ENCODE measurements at regions not wholly inside any gene's neighbourhood (a gene's known extent, or its start where the extent isn't known, plus 50 kb on each side); places are given as distances from the start of the nearest gene placed in this dataset.

- TF ChIP-seq, protein P1, sequence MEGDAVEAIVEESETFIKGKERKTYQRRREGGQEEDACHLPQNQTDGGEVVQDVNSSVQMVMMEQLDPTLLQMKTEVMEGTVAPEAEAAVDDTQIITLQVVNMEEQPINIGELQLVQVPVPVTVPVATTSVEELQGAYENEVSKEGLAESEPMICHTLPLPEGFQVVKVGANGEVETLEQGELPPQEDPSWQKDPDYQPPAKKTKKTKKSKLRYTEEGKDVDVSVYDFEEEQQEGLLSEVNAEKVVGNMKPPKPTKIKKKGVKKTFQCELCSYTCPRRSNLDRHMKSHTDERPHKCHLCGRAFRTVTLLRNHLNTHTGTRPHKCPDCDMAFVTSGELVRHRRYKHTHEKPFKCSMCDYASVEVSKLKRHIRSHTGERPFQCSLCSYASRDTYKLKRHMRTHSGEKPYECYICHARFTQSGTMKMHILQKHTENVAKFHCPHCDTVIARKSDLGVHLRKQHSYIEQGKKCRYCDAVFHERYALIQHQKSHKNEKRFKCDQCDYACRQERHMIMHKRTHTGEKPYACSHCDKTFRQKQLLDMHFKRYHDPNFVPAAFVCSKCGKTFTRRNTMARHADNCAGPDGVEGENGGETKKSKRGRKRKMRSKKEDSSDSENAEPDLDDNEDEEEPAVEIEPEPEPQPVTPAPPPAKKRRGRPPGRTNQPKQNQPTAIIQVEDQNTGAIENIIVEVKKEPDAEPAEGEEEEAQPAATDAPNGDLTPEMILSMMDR (conservative IDR thresholded peaks at IDR 0.05; ENCODE audit: low read depth, low read length), result no peak
- DNase-seq (ENCODE audit: low read depth), result no peak
- no peak overlapping the region for H3K4me3 ChIP-seq (ENCODE audit: low read depth, low read length)
Observed at GRCh38 chr20:41981746-41982145, 363.6 kb upstream of the CHD6 start.

GRCh38 chr20:41978875-41979274 is 360.7 kb upstream of the CHD6 start:
- TF ChIP-seq, protein P1 (conservative IDR thresholded peaks at IDR 0.05; ENCODE audit: low read depth, low read length), result no peak
- DNase-seq (ENCODE audit: low read depth), result no peak
- H3K4me3 ChIP-seq (ENCODE audit: low read depth, low read length), result no peak overlapping the region

DNA sequence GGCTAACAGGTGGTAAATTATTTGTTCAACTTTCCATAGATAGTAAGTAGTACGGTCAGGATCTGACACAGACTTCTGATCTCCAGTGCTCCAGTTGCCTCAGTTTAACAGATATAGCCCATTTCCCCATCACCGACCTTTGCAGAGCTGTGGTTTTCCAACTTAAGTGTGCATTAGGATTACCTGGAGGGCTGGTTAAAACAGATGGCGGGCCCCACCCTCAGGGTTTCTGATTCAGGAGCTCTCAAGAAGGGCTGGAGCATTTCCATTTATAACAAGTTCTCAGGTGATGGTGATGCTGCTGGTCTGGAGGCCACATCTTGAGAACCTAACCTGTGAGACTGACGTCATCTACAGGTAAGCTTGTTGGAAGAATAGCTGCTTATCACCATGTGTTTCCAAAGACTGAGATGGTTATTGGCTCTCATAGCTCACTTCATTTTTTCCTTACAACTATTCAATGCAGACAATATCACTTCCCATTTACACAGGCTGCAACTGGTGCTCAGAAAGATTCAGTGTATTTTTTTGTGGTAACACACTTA is 360.1 kb upstream of the CHD6 start:
- TF ChIP-seq, protein P1 (conservative IDR thresholded peaks at IDR 0.05; ENCODE audit: low read depth, low read length), result no peak
- DNase-seq (ENCODE audit: low read depth), result no peak

GRCh38 chr20:41969656-41970055 is 351.5 kb upstream of the CHD6 start:
- no peak for DNase-seq (ENCODE audit: low read depth)
- H3K4me3 ChIP-seq (ENCODE audit: low read depth, low read length), result no peak overlapping the region
- TF ChIP-seq, protein P1 (conservative IDR thresholded peaks at IDR 0.05; ENCODE audit: low read depth, low read length), result no peak

More for the DNA sequence above, 360.1 kb upstream of the CHD6 start:
- no peak overlapping the region for H3K4me3 ChIP-seq (ENCODE audit: low read depth, low read length)

GRCh38 chr20:41960166-41960565 is 342.0 kb upstream of the CHD6 start:
- TF ChIP-seq, protein P1 (conservative IDR thresholded peaks at IDR 0.05; ENCODE audit: low read depth, low read length), result no peak
- no peak for DNase-seq (ENCODE audit: low read depth)
- H3K4me3 ChIP-seq (ENCODE audit: low read depth, low read length), result no peak overlapping the region

DNA sequence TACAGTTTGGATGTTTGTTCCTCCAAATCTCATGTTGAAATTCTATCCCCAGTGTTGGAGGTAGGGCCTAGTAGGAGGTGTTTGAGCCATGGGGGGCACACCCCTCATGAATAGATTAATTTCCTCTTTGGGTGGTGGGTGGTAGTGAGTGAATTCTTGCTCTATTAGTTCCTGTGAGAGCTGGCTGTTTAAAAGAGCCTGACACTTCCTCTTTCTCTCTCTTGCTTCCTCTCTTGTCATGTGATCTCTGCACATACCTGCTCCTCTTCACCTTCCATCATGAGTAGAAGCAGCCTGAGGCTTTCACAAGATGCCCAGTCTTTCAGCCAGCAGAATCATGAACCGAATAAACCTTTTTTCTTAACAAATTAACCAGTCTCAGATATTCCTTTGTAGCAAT is 340.2 kb upstream of the CHD6 start:
- DNase-seq (ENCODE audit: low read depth), result no peak
- no peak overlapping the region for H3K4me3 ChIP-seq (ENCODE audit: low read depth, low read length)
- TF ChIP-seq, protein P1 (conservative IDR thresholded peaks at IDR 0.05; ENCODE audit: low read depth, low read length), result no peak

DNA sequence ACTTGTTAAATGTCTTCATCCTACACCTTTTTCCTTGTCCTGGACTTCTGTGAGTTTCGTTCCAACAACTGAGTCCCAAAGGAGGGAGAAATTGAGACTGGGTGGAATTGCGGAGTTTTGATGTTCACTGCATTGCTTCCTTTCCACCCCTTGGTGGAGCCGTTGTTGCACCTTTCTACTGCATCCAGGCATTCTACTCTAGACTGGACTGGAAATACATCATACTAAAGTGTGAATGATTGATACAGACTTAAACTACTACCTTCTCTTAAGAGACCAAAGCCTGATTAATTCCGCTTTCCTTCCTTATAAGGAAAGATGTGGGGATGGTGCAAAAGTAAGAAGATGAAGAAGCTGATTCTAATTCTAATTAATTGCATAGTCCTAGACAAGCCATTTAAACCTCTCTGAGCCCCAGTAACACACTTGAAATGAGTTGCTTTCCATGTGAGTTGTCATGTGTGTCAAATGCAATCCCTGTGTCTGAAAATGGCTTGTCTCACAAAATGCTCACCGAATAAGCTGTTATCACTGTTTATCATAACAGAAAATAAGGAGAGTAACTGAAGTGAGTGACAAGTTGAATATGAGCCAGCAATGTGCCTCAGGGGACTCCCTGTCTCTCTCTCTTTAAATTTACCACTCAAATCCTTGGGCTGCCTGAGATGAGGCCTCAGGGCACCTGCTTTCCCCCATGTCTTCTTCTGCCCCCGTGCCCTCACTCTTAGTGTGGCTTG is 338.3 kb upstream of the CHD6 start:
- H3K4me3 ChIP-seq (ENCODE audit: low read depth, low read length), result no peak overlapping the region
- no peak for DNase-seq (ENCODE audit: low read depth)
- TF ChIP-seq, protein P1 (conservative IDR thresholded peaks at IDR 0.05; ENCODE audit: low read depth, low read length), result no peak

Measured in choroid plexus epithelial cell (primary cell).